G401 (cell line): ENCODE measurements at regions not wholly inside any gene's neighbourhood (a gene's known extent, or its start where the extent isn't known, plus 50 kb on each side); places are given as distances from the start of the nearest gene placed in this dataset.
"Not testable (repeated sequence)": the region's sequence is repeated elsewhere in the genome, so short reads cannot be mapped to it uniquely, and the experiment has no call there.

Experiments
- DNase-seq: peaks from one replicate; pipeline ENCODE4 v3.0.0-alpha.2; 2015; ENCODE audit warnings: low spot score
- in situ Hi-C: cut with HindIII; loops from 2 replicates; pipeline ENCODE4 v1.10.0; 2016; ENCODE audit warnings: low sequenced_read_pairs, mixed read lengths

- in situ Hi-C loops = no loop called here
- no peak for DNase-seq
Measured at GRCh38 chrX:45517090-45517973, 316.7 kb upstream of the DIPK2B start.

- in situ Hi-C loops = no loop called here
- DNase-seq = peak; percentile 22
Measured at GRCh38 chrX:45515262-45516215, 314.9 kb upstream of the DIPK2B start.

GRCh38 chrX:45513042-45513441, 312.4 kb upstream of the DIPK2B start:
- no peak for DNase-seq
- in situ Hi-C loops = no loop called here

GRCh38 chrX:45508454-45508853, 307.8 kb upstream of the DIPK2B start:
- DNase-seq = no peak
- in situ Hi-C loops = no loop called here

GRCh38 chrX:45506149-45506730, 305.6 kb upstream of the DIPK2B start:
- no peak for DNase-seq
- in situ Hi-C loops = no loop called here

GRCh38 chrX:45505214-45505613, 304.5 kb upstream of the DIPK2B start:
- in situ Hi-C loops = no loop called here
- no peak for DNase-seq

GRCh38 chrX:45503787-45504362, 303.2 kb upstream of the DIPK2B start:
- in situ Hi-C loops = not testable (repeated sequence)

GRCh38 chrX:45502396-45502795, 301.7 kb upstream of the DIPK2B start:
- no peak for DNase-seq
- in situ Hi-C loops = no loop called here

More at GRCh38 chrX:45503787-45504362, 303.2 kb upstream of the DIPK2B start:
- not testable (repeated sequence) for DNase-seq

GRCh38 chrX:45497290-45497689, 296.6 kb upstream of the DIPK2B start:
- no peak for DNase-seq
- in situ Hi-C loops = no loop called here

GRCh38 chrX:45485719-45486118, 285.0 kb upstream of the DIPK2B start:
- DNase-seq = no peak
- in situ Hi-C loops = no loop called here

GRCh38 chrX:45479835-45480422, 279.3 kb upstream of the DIPK2B start:
- in situ Hi-C loops = no loop called here
- no peak for DNase-seq

GRCh38 chrX:45479196-45479834, 278.6 kb upstream of the DIPK2B start:
- no peak for DNase-seq
- in situ Hi-C loops = no loop called here

GRCh38 chrX:45472968-45473367, 272.3 kb upstream of the DIPK2B start:
- DNase-seq = no peak
- in situ Hi-C loops = no loop called here

GRCh38 chrX:45467537-45467936, 266.9 kb upstream of the DIPK2B start:
- in situ Hi-C loops, DNase-seq: not testable (repeated sequence)

- in situ Hi-C loops, DNase-seq: not testable (repeated sequence)
Measured at GRCh38 chrX:45455732-45456131, 255.1 kb upstream of the DIPK2B start.

- in situ Hi-C loops = no loop called here
- no peak for DNase-seq
Measured at GRCh38 chrX:45454290-45454689, 253.6 kb upstream of the DIPK2B start.

- in situ Hi-C loops = no loop called here
- DNase-seq = no peak
Measured at GRCh38 chrX:45449982-45450381, 249.3 kb upstream of the DIPK2B start.

GRCh38 chrX:45447995-45448394, 247.3 kb upstream of the DIPK2B start:
- no peak for DNase-seq
- in situ Hi-C loops = no loop called here
